Body of pancreas (tissue), 4 donors: ENCODE measurements at regions not wholly inside any gene's neighbourhood (a gene's known extent, or its start where the extent isn't known, plus 50 kb on each side); places are given as distances from the start of the nearest gene placed in this dataset.

Source experiments
- ATAC-seq: fragments of 150-250 bp; one replicate; pipeline ENCODE4 v1.9.1; 2016
- DNase-seq, 4 donors: peaks; one replicate each; pipeline ENCODE4 v3.0.0-alpha.2; 2019
- H3K27ac ChIP-seq, 4 donors: fragments of 200-600 bp; sonication (generic); 1 replicate in 3 of 4; 2 replicates in 1 of 4; pipeline versions ENCODE4 v1.5.1 to v1.6.1; 2016 to 2019; ENCODE audit warnings: mild to moderate bottlenecking in 1 of 4, mixed read lengths in 1 of 4, moderate library complexity in 1 of 4
- H3K27me3 ChIP-seq, 2 donors: fragments of 200-600 bp; sonication (generic); one replicate each; pipeline ENCODE4 v1.6.0; 2016; ENCODE audit warnings: mild to moderate bottlenecking in 1 of 2
- H3K36me3 ChIP-seq, 2 donors: fragments of 200-600 bp; sonication (generic); replicated peaks in 1 of 2; 2 replicates each; pipeline ENCODE4 v1.5.1; 2016; ENCODE audit warnings: low read depth in 2 of 2; ENCODE audit not compliant: insufficient read depth in 1 of 2
- H3K4me1 ChIP-seq: fragments of 200-600 bp; sonication (generic); one replicate; pipeline ENCODE4 v1.6.0; 2016
- H3K4me3 ChIP-seq, 2 donors: fragments of 200-600 bp; sonication (generic); 1 replicate in 1 of 2; 2 replicates in 1 of 2; pipeline ENCODE4 v1.5.1; 2016 to 2019
- H3K9me3 ChIP-seq, 3 donors: fragments of 200-600 bp; sonication (generic); 1 replicate in 2 of 3; 2 replicates in 1 of 3; pipeline ENCODE4 v1.5.1; 2016
- CTCF ChIP-seq, 7 experiments: fragments of 450-650 bp in 4 of 7; fragments of 200-600 bp in 3 of 7; sonication (generic) in 3 of 7; IDR thresholded peaks; one replicate each; pipeline ENCODE4 v1.5.1; 2016 to 2019; ENCODE audit warnings: antibody characterized with exemption in 7 of 7
- POLR2A ChIP-seq, 3 donors: fragments of 450-650 bp; IDR thresholded peaks; one replicate each; pipeline ENCODE4 v1.6.1; 2016; ENCODE audit warnings: antibody characterized with exemption in 3 of 3, mild to moderate bottlenecking in 2 of 3
- WGBS, 2 donors: methylation state at CpG; one replicate each; pipeline ENCODE4 v1.1.5; 2017; 5-methylcytosine and 5-hydroxymethylcytosine counted together
- intact Hi-C: fragments of 100-400 bp; cut with DNase I; formaldehyde crosslinking; loops from one replicate; pipeline ENCODE4 v1.15.1; 2023

GRCh38 chr5:54774281-54775170 is 210.9 kb downstream of the ESM1 start:
- H3K36me3 ChIP-seq: no peaks in the 10 kb centered on the region
- H3K27ac ChIP-seq: no peak overlapping the region
- TF ChIP-seq CTCF (IDR thresholded peaks at IDR 0.05) (no peak), POLR2A (IDR thresholded peaks at IDR 0.05) (no peak)
- intact Hi-C loops: no loop called here
- no peak for ATAC-seq
- no peak overlapping the region for H3K4me3 ChIP-seq
- no peaks in the 10 kb centered on the region for H3K27me3 ChIP-seq
- H3K4me1 ChIP-seq: no peaks in the 10 kb centered on the region
- no peaks in the 10 kb centered on the region for H3K9me3 ChIP-seq
- 70 to 71% methylated on average over 10 of the region's 10 CpGs for WGBS, 2 donors
- no peak for DNase-seq

- H3K27ac ChIP-seq: no peak overlapping the region
- no peak for DNase-seq
- no peaks in the 10 kb centered on the region for H3K36me3 ChIP-seq
- no peak for TF ChIP-seq CTCF (IDR thresholded peaks at IDR 0.05)
- TF ChIP-seq POLR2A (IDR thresholded peaks at IDR 0.05): no peak
- WGBS, 2 donors: 72 to 74% methylated on average over 2 of the region's 2 CpGs
- no peak for ATAC-seq
- no peaks in the 10 kb centered on the region for H3K27me3 ChIP-seq
- intact Hi-C loops: no loop called here
- H3K4me1 ChIP-seq: no peaks in the 10 kb centered on the region
- H3K9me3 ChIP-seq: no peaks in the 10 kb centered on the region
- H3K4me3 ChIP-seq: no peak overlapping the region
Observed at GRCh38 chr5:54772684-54773083, 212.7 kb downstream of the ESM1 start.

GRCh38 chr5:54772231-54772630 is 213.2 kb downstream of the ESM1 start:
- DNase-seq: no peak
- no peaks in the 10 kb centered on the region for H3K36me3 ChIP-seq
- no peaks in the 10 kb centered on the region for H3K9me3 ChIP-seq
- H3K27ac ChIP-seq: no peak overlapping the region
- WGBS, 2 donors: 53 to 68% methylated on average over 3 of the region's 3 CpGs
- no peak overlapping the region for H3K4me3 ChIP-seq
- intact Hi-C loops: no loop called here
- H3K27me3 ChIP-seq: no peaks in the 10 kb centered on the region
- H3K4me1 ChIP-seq: no peaks in the 10 kb centered on the region
- ATAC-seq: no peak
- TF ChIP-seq CTCF (IDR thresholded peaks at IDR 0.05) (no peak), POLR2A (IDR thresholded peaks at IDR 0.05) (no peak)

GRCh38 chr5:54769746-54770145 is 215.6 kb downstream of the ESM1 start:
- H3K9me3 ChIP-seq: no peaks in the 10 kb centered on the region
- no peak for TF ChIP-seq CTCF (IDR thresholded peaks at IDR 0.05)
- no peak for TF ChIP-seq POLR2A (IDR thresholded peaks at IDR 0.05)
- H3K27me3 ChIP-seq: no peaks in the 10 kb centered on the region
- WGBS, 2 donors: 81 to 95% methylated on average over 1 of the region's 1 CpG
- ATAC-seq (no peak), DNase-seq (no peak)
- intact Hi-C loops: no loop called here
- H3K27ac ChIP-seq: no peak overlapping the region
- H3K4me1 ChIP-seq: no peaks in the 10 kb centered on the region
- H3K36me3 ChIP-seq: no peaks in the 10 kb centered on the region
- no peak overlapping the region for H3K4me3 ChIP-seq

GRCh38 chr5:54769072-54769471 is 216.3 kb downstream of the ESM1 start:
- Histone ChIP-seq H3K4me1 (no peaks in the 10 kb centered on the region), H3K36me3 (no peaks in the 10 kb centered on the region), H3K4me3 (no peak overlapping the region), H3K9me3 (no peaks in the 10 kb centered on the region), H3K27me3 (no peaks in the 10 kb centered on the region), H3K27ac (no peak overlapping the region)
- TF ChIP-seq POLR2A (IDR thresholded peaks at IDR 0.05): no peak
- TF ChIP-seq CTCF (IDR thresholded peaks at IDR 0.05): peak in 2 of 7 experiments; percentile 15 to 40
- DNase-seq (peak in 1 of 4 donors; percentile 23), ATAC-seq (no peak)
- intact Hi-C loops: no loop called here
- 43 to 46% methylated on average over 6 of the region's 6 CpGs for WGBS, 2 donors
